Hippocampal formation (tissue), 2 donors: ENCODE measurements at regions not wholly inside any gene's neighbourhood (a gene's known extent, or its start where the extent isn't known, plus 50 kb on each side); places are given as distances from the start of the nearest gene placed in this dataset.

Source experiments
- DNase-seq, 2 donors: peaks; one replicate each; lab custom pipeline; 2025; lab: John Stamatoyannopoulos, UW

DNA sequence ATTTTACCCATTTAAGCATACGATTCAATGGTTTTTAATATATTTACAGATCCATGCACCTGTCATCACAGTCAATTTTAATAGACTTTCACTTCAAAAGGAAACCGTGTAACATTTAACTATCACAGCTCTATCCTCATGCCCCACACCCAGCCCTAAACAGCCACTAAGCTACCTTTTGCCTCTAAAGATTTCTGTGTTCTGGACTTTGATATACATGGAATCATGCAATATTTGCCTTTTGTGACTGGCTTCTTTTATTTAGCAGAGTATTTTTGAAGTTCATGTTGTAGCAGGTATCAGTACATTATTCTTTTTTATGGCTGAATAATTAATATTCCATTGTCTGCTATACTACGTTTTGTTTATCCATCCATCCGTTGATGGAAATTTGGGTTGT lies 50.3 kb upstream of the STX16 start:
- DNase-seq = no peak

- DNase-seq = no peak
Measured at GRCh38 chr20:58599966-58600365, 51.1 kb upstream of the STX16 start.

- no peak for DNase-seq
Measured at GRCh38 chr20:58598211-58599015, 52.7 kb upstream of the STX16 start.

- DNase-seq = no peak
Measured at GRCh38 chr20:58597249-58597891, 53.7 kb upstream of the STX16 start.

GRCh38 chr20:58596750-58597248 lies 54.3 kb upstream of the STX16 start:
- DNase-seq = peak in 1 of 2 donors; percentile 17

DNA sequence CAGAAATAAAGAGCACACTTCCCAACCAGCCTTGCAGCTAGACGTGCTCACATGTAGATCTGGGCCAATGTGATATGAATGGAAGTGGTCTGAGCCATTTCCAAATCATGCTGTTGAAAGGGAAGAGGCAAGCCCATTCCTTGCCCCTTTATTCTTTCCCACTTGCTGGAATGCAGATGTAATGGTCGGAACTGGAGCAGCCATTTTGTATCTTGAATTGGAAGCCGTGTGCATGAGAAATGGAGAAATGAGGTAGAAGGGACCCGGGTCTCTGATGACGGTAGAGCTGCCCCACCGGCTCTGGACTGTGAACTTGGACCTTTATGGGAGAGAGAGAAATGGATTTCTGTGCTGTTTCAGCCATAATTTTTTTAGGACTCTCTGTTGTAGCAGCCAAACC lies 54.8 kb upstream of the STX16 start:
- no peak for DNase-seq

DNA sequence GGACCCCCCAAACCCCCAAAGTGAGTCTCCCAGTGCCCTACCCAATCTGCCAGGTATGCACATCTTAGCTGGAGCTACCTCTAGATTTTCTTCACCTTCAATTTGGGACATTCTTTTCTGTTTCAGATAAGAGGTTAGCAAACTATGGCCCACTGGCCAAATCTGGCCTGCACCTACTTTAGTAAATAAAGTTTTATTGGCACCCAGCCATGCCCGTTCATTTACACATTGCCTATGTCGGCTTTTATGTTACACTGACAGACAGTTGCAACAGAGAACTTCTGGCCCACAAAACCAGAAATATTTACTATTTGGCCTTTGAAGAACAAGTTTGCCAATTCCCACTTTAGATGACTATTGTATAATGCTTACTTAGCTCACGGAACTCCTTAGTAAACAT lies 55.9 kb upstream of the STX16 start:
- no peak for DNase-seq

- DNase-seq = no peak
Measured at GRCh38 chr20:58593880-58594638, 57.0 kb upstream of the STX16 start.

DNA sequence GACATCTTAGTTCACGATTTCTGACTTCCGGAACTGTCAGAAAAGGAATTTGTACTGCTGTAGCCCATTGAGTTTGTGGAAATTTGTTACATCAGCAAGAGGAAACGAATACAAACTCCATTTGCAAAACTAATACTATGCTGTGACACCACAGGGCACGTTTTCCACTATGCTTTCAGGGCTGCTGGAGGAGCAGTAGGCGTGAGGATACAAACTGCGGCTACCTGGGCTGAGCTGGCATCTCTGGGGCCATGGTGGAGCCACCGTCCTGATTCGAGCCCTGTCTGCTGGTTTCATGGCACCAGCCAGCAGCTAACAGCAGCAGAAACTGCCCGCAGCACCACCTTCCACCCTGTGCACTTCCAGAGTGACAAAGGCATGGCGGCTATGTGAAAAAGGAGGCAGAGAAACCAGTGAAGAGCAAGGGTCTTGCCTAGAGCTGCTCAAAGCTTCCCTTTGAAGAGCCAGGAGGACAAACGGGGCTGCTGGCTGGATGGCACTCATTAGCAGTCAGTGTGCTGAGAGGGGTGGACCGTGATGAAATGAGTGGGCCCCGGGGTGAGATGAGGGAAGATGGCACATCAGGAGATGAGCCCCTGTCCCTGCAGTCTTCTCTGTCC lies 58.9 kb upstream of the STX16 start:
- no peak for DNase-seq

GRCh38 chr20:58590679-58591473 lies 60.2 kb upstream of the STX16 start:
- no peak for DNase-seq

- no peak for DNase-seq
Measured at GRCh38 chr20:58587467-58587866, 63.6 kb upstream of the STX16 start.

GRCh38 chr20:58586565-58587093 lies 64.5 kb upstream of the STX16 start:
- DNase-seq = no peak

- DNase-seq = no peak
Measured at GRCh38 chr20:58585753-58586540, 65.1 kb upstream of the STX16 start.

GRCh38 chr20:58584881-58585752 lies 66.0 kb upstream of the STX16 start:
- no peak for DNase-seq

DNA sequence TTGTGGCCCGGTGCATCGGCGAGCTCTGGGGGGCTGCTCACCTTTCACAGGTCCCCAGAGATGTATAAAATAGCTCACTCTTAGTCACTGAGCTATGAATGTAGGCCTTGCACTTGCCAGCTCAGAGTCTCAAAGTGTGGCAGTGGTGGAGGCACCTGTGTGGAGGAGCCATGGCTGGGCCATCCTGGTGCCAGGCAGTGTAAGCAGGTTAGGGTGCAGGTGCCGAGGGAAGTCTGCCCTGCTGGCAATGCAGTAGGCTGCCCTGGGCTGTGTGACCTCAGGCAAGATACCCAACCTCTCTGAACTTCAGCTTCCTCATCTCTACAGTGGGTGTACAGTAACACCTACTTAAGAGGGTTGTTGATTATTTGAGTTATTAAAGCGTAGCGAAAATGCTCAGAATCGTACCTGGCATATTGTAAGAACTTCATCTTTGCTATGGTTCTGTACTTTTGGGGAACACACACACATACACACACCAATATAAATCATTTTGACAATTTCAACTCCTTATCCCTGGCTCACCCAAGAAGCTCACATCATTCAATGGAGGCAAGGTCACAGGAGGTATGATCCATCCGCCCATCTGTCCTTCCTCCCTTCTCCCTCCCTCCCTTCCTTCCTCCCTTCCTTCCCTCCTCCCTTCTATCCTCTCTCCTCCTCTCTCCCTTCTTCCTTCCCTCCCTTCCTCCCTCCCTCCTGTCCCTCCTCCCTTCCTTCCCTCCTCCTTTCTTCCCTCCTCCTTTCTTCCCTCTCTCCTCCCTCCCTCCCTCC lies 66.8 kb upstream of the STX16 start:
- no peak for DNase-seq

DNA sequence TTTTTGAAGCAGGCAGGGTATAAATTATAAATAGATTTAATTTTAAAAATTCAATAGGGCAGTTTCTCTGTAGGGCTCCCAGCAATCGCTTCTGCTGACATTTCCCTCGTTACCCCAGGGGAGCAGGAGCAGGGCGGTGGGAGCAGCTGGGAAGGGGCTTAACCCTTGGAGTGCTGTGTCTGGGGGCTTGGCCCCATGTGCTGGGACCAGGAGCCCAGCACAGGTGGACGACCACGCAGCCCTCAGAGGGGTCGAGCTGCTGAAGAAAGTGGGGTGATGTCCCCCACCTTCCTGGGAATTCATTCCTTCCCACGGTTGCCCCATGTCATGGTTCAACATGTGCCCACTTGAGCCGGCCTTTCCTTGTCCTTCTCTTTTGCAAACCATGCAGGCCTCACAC lies 67.5 kb upstream of the STX16 start:
- DNase-seq = no peak

GRCh38 chr20:58583176-58583575 lies 67.9 kb upstream of the STX16 start:
- no peak for DNase-seq

GRCh38 chr20:58580474-58580835 lies 65.3 kb upstream of the APCDD1L start:
- no peak for DNase-seq
